GM12878 (cell line): ENCODE measurements at regions not wholly inside any gene's neighbourhood (a gene's known extent, or its start where the extent isn't known, plus 50 kb on each side); places are given as distances from the start of the nearest gene placed in this dataset.

Source experiments
- ATAC-seq: fragments of 200-7000 bp; cut with Tn5 transposase; 3 replicates; pipeline ENCODE4 v1.9.1; 2020; ENCODE audit warnings: mild to moderate bottlenecking, moderate library complexity
- BruUV-seq: library from RNA; stranded (reverse); fragments of 400-500 nt; replicated peaks from 2 replicates; lab custom pipeline; 2021; lab: Mats Ljungman, UMichigan
- CTCF ChIA-PET: fragments of 300-600 bp; sonication (Branson Sonifier 250); formaldehyde crosslinking; extraction: SDS; loops from one replicate; lab custom pipeline; 2021; ENCODE audit warnings: inconsistent platforms; lab: Yijun Ruan, JAX
- POLR2A ChIA-PET: fragments of 350-600 bp; formaldehyde crosslinking; extraction: SDS; loops from one replicate; lab custom pipeline; 2021; ENCODE audit warnings: inconsistent platforms; lab: Charles Lee
- RAD21 ChIA-PET: fragments of 300-600 bp; sonication (Branson Sonifier 250); formaldehyde crosslinking; loops from one replicate; lab custom pipeline; 2023; ENCODE audit warnings: antibody characterized with exemption; ENCODE audit not compliant: unreplicated experiment; lab: Charles Lee
- SMC1A ChIA-PET: fragments of 300-600 bp; sonication (Branson Sonifier 250); formaldehyde crosslinking; loops from one replicate; lab custom pipeline; 2023; ENCODE audit not compliant: unreplicated experiment, uncharacterized antibody; lab: Charles Lee
- DNase-seq: peaks from one replicate; pipeline ENCODE4 v3.0.0-alpha.2; 2011; ENCODE audit warnings: low read depth, low spot score
- FAIRE-seq: peaks from 3 replicates; lab custom pipeline; 2011; peaks lifted over from hg19 to GRCh38; lab: Jason Lieb, UNC
- H2AFZ ChIP-seq: 2 replicates; pipeline ENCODE4 v1.6.0; 2011; ENCODE audit warnings: low read depth, low read length, control low read depth; ENCODE audit not compliant: control insufficient read depth
- H3K27ac ChIP-seq: 2 replicates; pipeline ENCODE4 v1.5.1; 2011; ENCODE audit warnings: control low read depth; ENCODE audit not compliant: control insufficient read depth, insufficient read depth
- H3K27me3 ChIP-seq, 2 experiments: replicated peaks in 1 of 2; 2 replicates each; pipeline versions ENCODE4 v1.6.0 to v1.6.1; 2011; ENCODE audit warnings: low read length in 1 of 2; ENCODE audit not compliant: control insufficient read depth in 2 of 2, insufficient read depth in 2 of 2
- H3K36me3 ChIP-seq, 2 experiments: 2 replicates each; pipeline ENCODE4 v1.5.1; 2011; ENCODE audit warnings: low read length in 1 of 2; ENCODE audit not compliant: control insufficient read depth in 2 of 2, insufficient read depth in 2 of 2
- H3K4me1 ChIP-seq: 2 replicates; pipeline ENCODE4 v1.6.1; 2011; ENCODE audit warnings: mild to moderate bottlenecking, low read length, moderate library complexity, mixed read lengths; ENCODE audit not compliant: control insufficient read depth, insufficient read depth
- H3K4me2 ChIP-seq: 2 replicates; pipeline ENCODE4 v1.6.0; 2011; ENCODE audit warnings: control low read depth; ENCODE audit not compliant: control insufficient read depth, insufficient read depth
- H3K4me3 ChIP-seq: fragments of 200-600 bp; sonication (generic); 2 replicates; pipeline ENCODE4 v1.5.1; 2016
- H3K79me2 ChIP-seq: 2 replicates; pipeline ENCODE4 v1.6.0; 2011; ENCODE audit warnings: low read length; ENCODE audit not compliant: control insufficient read depth, insufficient read depth
- H3K9ac ChIP-seq: 2 replicates; pipeline ENCODE4 v1.8.0; 2011; ENCODE audit warnings: low read length, control low read depth, mixed read lengths; ENCODE audit not compliant: control insufficient read depth, insufficient read depth
- H3K9me3 ChIP-seq: replicated peaks from 3 replicates; pipeline ENCODE4 v1.5.1; 2011; ENCODE audit warnings: mild to moderate bottlenecking, low read length; ENCODE audit not compliant: control insufficient read depth, insufficient read depth
- H4K20me1 ChIP-seq: 2 replicates; pipeline ENCODE4 v1.6.0; 2011; ENCODE audit not compliant: control insufficient read depth, insufficient read depth
- ATF7 ChIP-seq: fragments of 450-650 bp; IDR thresholded peaks from 2 replicates; pipeline ENCODE4 v1.6.1; 2016; ENCODE audit warnings: low read depth, mild to moderate bottlenecking
- DPF2 ChIP-seq: fragments of 450-650 bp; IDR thresholded peaks from 2 replicates; pipeline ENCODE4 v1.6.1; 2017; ENCODE audit warnings: mild to moderate bottlenecking
- EGR1 ChIP-seq, 2 experiments: IDR thresholded peaks; 1 replicate in 1 of 2; 2 replicates in 1 of 2; pipeline ENCODE4 v1.6.1; 2011 to 2012; ENCODE audit warnings: low read depth in 2 of 2, low read length in 2 of 2, borderline replicate concordance in 1 of 2, mild to moderate bottlenecking in 1 of 2, moderate library complexity in 1 of 2
- HDAC6 ChIP-seq: fragments of 200-600 bp; sonication (generic); IDR thresholded peaks from one replicate; pipeline ENCODE4 v1.8.0; 2017; ENCODE audit warnings: antibody characterized with exemption; ENCODE audit not compliant: unreplicated experiment
- IRF5 ChIP-seq: fragments of 450-650 bp; IDR thresholded peaks from 2 replicates; pipeline ENCODE4 v1.6.1; 2017; ENCODE audit warnings: borderline replicate concordance
- MXI1 ChIP-seq: fragments of 150-350 bp; IDR thresholded peaks from 2 replicates; pipeline ENCODE4 v1.6.1; 2011; ENCODE audit warnings: low read depth, mild to moderate bottlenecking, inconsistent platforms, low read length, improper control_type of control experiment
- MYC ChIP-seq: IDR thresholded peaks from 2 replicates; pipeline ENCODE4 v1.6.1; 2011; ENCODE audit warnings: mild to moderate bottlenecking, low read length, moderate library complexity, inconsistent platforms; ENCODE audit not compliant: insufficient read depth, insufficient replicate concordance, insufficient read length, severe bottlenecking
- NFXL1 ChIP-seq: fragments of 450-650 bp; IDR thresholded peaks from 2 replicates; pipeline ENCODE4 v1.6.1; 2017; ENCODE audit warnings: antibody characterized with exemption, mild to moderate bottlenecking, borderline replicate concordance
- POLR2AphosphoS2 ChIP-seq: IDR thresholded peaks from 2 replicates; pipeline ENCODE4 v1.6.1; 2011; ENCODE audit warnings: low read depth, mild to moderate bottlenecking, low read length, improper control_type of control experiment, moderate library complexity
- POU2F2 ChIP-seq: IDR thresholded peaks from 3 replicates; pipeline ENCODE4 v1.6.1; 2011; ENCODE audit warnings: low read depth, mild to moderate bottlenecking, low read length, borderline replicate concordance
- PRDM15 ChIP-seq: fragments of 450-650 bp; formaldehyde crosslinking; IDR thresholded peaks from 2 replicates; pipeline ENCODE4 v1.4.0; 2020; ENCODE audit warnings: mild to moderate bottlenecking, moderate library complexity
- ZNF274 ChIP-seq: IDR thresholded peaks from one replicate; pipeline ENCODE4 v1.8.0; 2011; ENCODE audit not compliant: insufficient read length, insufficient read depth
- ZSCAN29 ChIP-seq: fragments of 450-650 bp; IDR thresholded peaks from 2 replicates; pipeline ENCODE4 v1.6.1; 2017; ENCODE audit warnings: mild to moderate bottlenecking, moderate library complexity
- WGBS: methylation state at CpG from one replicate; pipeline ENCODE4 v1.1.6; 2016; ENCODE audit warnings: low lambda C conversion rate; ENCODE audit not compliant: insufficient replicate concordance, insufficient coverage; ENCODE audit errors: missing lambda C conversion rate; 5-methylcytosine and 5-hydroxymethylcytosine counted together
- in situ Hi-C: fragments of 300-500 bp; cut with MboI; formaldehyde crosslinking; loops from 9 replicates; pipeline ENCODE4 v1.14.3; 2018; ENCODE audit warnings: mixed read lengths
- intact Hi-C: fragments of 100-400 bp; cut with micrococcal nuclease; formaldehyde crosslinking; loops from one replicate; pipeline ENCODE4 v1.14.2; 2022; ENCODE audit not compliant: unreplicated experiment

- Histone ChIP-seq H3K4me1 (no peaks in the 10 kb centered on the region), H3K4me2 (no peak overlapping the region), H2AFZ (no peak overlapping the region), H4K20me1 (no peaks in the 10 kb centered on the region), H3K36me3 (no peaks in the 10 kb centered on the region), H3K27me3 (peaks cover 0 to 2% of the 10 kb centered on the region in 2 experiments; a peak in 1 of 4 replicates), H3K27ac (no peak overlapping the region)
- ChIA-PET SMC1A (no interaction called here), RAD21 (interaction anchor here (0.6 kb wide), 1 partner anchor 225 kb away, joined by 3 read pairs; no protein-coding TSS in a partner anchor), POLR2A (no interaction called here)
- DNase-seq (no peak), FAIRE-seq (no peak)
- in situ Hi-C loops = no loop called here
- no peak for TF ChIP-seq ATF7
- no peak for TF ChIP-seq IRF5
- TF ChIP-seq POU2F2 = no peak
- no peak for TF ChIP-seq NFXL1
- no peak for TF ChIP-seq ZSCAN29
- no peak for TF ChIP-seq MYC
- no peak for TF ChIP-seq ZNF274
- TF ChIP-seq, all 136 proteins: peak for 0
- 0% methylated on average over 1 of the region's 1 CpG for WGBS
- no TSS peak for BruUV-seq
- Histone ChIP-seq H3K9ac (no peak overlapping the region), H3K4me3 (no peak overlapping the region), H3K79me2 (no peaks in the 10 kb centered on the region), H3K9me3 (no peaks in the 10 kb centered on the region)
- intact Hi-C loops = no loop called here
- CTCF ChIA-PET = interaction anchor here (1.0 kb wide), 1 partner anchor 248 kb away, joined by 4 read pairs; no protein-coding TSS in a partner anchor
- ATAC-seq = no peak
Observed at GRCh38 chr2:106037262-106037661, 156.8 kb downstream of the UXS1 start.

- Histone ChIP-seq H3K4me2 (no peak overlapping the region), H3K4me3 (no peak overlapping the region), H2AFZ (no peak overlapping the region), H3K36me3 (no peaks in the 10 kb centered on the region), H3K27me3 (peaks cover 0 to 2% of the 10 kb centered on the region in 2 experiments; a peak in 2 of 4 replicates), H3K79me2 (no peaks in the 10 kb centered on the region), H4K20me1 (no peaks in the 10 kb centered on the region), H3K27ac (no peak overlapping the region), H3K9ac (no peak overlapping the region), H3K9me3 (no peaks in the 10 kb centered on the region), H3K4me1 (no peaks in the 10 kb centered on the region)
- no peak for ATAC-seq
- intact Hi-C loops (no loop called here), in situ Hi-C loops (no loop called here)
- ChIA-PET SMC1A (no interaction called here), RAD21 (no interaction called here), POLR2A (no interaction called here), CTCF (no interaction called here)
- no TSS peak for BruUV-seq
- no peak for DNase-seq
- no peak for FAIRE-seq
- WGBS = 13% methylated on average over 3 of the region's 3 CpGs
- TF ChIP-seq EGR1 (IDR thresholded peaks at IDR 0.05; ENCODE audit: borderline replicate concordance in 1 of 2, low read depth in 2 of 2, low read length in 2 of 2) (no peak), MXI1 (no peak), POLR2AphosphoS2 (no peak), PRDM15 (no peak), HDAC6 (no peak), DPF2 (no peak)
Observed at GRCh38 chr2:106034325-106034724, 159.8 kb downstream of the UXS1 start.
